HG03457 (cell line): ENCODE measurements at regions not wholly inside any gene's neighbourhood (a gene's known extent, or its start where the extent isn't known, plus 50 kb on each side); places are given as distances from the start of the nearest gene placed in this dataset.

ENCODE experiments used
- ATAC-seq: cut with Tn5 transposase; IDR thresholded peaks from one replicate; pipeline ENCODE4 v1.9.1; 2021; ENCODE audit warnings: moderate number of reproducible peaks; ENCODE audit not compliant: unreplicated experiment

DNA sequence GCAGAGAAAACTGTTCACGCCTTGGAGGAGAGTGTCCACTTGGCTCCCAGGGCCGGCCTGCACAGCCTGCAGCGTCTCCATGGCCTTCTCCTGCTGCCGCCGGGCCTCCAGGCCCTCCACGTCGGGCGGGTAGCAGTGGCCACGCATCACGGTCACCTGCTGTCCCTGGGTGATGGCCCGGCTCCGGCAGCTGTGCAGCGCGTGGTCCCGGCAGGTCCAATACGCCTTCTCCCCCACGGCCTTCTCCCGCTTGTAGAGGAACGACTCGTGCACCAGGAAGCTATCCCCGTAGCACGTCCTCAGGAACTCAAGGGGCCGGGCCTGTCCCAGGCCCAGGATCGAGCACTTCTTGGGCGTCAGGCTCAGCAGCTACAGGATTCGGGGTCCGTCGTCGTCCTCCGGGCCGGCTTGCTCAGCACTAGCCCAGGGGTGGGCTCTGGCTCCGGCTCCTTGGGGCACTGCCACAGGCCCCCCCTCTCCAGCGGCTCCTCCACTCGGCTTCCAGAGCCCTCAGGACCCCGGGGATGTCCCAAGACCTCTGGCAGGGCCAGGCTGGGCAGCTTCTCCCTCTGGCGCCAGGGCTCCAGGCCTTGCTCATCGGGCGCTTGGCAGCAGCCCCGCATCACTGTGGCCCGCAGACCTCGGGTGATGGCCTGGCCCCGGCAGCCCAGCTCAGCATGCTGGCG lies 83.6 kb upstream of the FXR1 start:
- ATAC-seq, result no peak

DNA sequence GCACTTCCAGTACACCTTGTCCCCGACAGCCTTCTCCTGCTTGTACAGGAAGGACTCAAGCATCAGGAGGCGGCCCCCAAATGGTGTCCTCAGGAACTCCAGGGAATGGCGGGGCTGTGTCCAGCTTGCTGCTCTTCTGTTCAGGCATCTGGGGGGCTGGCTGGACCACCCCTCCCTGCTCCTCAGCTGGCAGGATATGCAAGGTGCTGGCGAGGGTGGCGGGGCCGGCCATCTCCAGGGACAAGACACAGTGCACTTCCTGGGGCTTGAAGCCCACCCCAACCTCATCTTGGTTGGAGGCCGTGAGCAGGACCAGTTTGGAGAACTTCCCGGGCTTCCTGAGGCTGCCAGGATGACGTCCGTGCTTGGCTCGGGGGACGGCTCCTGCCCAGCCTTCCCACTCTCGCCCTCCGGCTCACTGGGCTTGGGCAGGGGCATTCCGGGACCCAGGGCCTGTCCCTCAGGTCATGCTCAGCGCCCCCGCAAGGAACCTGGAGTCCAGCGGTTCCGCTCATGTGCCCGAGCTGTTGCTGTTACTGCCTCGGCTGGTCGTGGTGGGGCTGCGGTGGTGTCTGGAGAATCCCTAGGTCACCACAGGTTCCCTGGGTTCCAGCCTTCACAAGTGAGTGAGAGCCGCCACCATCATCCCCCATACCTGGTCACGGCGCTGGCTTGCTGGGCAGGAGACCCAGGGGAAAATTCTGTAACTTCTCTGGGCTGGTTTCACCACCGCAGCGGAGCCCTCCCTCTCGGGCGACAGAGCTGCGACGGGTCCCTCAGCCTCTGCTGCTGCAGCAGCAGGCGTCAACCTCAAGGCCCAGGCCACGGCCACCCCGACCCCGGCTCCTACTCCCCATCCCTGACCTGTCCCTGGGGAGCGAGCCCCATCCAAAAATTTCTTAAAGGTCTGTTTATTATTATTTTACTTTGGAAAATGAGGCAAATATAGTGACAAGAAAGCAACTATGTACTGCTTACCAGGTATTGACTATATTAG lies 82.8 kb upstream of the FXR1 start:
- no peak for ATAC-seq

DNA sequence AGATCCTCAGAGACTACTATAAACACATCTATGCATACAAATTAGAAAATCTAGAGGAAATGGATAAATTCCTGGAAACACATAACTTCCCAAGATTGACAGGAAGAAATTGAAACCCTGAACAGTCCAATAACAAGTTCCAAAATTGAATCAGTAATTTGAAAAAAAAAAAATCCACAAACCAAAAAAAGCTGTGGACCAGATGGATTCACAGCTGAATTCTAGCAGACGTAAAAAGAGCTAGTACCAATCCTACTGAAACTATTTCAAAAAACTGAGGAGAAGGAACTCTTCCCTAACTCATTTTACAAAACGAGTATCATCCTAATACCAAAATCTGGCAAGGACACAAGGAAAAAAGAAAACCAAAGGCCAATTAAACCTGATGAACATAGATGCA lies 77.0 kb upstream of the FXR1 start:
- ATAC-seq, result no peak

DNA sequence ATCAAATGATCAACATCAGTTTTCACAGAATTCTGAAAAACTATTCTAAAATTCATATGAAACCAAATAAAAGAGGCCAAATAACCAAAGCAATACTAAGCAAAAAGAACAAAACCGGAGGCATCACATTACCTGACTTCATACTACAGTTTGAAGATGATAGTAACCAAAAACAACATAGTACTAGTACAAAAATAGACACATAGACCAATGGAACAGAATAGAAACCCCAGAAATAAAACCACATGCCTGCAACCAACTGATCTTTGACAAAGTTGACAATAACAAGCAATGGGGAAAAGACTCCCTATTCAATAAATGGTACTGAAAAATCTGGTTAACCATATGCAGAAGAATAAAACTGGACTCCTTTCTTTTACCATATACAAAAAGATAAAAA lies 75.7 kb upstream of the FXR1 start:
- no peak for ATAC-seq

DNA sequence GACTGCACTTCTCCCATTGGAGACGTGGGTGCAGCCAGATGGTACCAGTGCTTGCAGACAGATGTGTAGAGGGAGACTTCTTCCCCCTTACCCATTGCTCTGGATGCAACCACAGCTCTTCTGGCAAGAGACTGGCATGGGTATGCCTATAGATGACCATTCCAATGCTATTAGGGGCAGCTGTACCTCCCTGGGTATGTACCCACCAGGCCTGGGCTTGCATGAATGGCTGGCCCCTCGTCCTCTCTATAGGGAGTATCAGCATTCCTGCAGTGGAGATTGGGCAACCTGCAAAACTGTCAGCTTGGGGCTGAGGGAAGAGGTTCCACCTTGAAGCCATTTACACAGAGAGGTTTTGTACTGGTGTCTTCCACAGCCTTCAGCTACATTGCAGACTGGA lies 57.6 kb upstream of the FXR1 start:
- no peak for ATAC-seq

DNA sequence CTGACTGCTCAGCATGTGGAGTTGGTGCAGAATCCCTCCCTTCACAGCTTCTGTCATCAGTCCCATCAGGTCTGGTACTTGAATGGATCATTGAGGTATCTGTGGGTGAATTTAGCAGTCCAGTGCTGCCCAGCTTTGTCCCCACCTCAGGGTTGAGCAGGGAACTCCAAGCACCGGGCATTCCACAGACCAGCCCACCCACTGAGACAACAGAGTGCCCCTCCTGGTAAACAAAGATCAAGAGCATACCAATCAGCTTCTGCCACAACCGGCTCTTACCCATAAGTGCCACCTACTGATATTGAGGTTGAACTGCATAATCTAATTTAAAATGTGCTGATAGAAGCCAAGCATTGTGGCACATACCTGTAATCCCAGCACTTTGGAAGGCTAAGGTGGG lies 57.1 kb upstream of the FXR1 start:
- peak; percentile 63 for ATAC-seq

DNA sequence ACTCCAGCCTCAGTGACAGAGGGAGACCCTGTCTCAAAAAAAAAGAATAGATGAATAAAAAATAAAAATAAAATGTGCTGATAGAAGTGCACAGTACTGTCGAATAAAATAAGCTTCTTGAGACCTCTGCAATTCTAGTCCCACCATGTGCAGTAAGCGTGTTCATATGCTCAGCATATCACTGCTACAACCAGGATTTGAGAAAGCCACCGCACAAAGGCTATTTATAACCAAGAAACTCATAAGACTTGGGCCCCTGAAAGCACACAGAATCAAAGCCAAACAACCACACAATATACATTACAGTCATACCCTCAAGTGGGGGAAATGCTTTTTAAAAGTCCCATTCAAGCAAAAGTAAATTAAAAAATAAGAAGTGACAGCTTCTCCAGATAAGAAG lies 56.5 kb upstream of the FXR1 start:
- no peak for ATAC-seq

DNA sequence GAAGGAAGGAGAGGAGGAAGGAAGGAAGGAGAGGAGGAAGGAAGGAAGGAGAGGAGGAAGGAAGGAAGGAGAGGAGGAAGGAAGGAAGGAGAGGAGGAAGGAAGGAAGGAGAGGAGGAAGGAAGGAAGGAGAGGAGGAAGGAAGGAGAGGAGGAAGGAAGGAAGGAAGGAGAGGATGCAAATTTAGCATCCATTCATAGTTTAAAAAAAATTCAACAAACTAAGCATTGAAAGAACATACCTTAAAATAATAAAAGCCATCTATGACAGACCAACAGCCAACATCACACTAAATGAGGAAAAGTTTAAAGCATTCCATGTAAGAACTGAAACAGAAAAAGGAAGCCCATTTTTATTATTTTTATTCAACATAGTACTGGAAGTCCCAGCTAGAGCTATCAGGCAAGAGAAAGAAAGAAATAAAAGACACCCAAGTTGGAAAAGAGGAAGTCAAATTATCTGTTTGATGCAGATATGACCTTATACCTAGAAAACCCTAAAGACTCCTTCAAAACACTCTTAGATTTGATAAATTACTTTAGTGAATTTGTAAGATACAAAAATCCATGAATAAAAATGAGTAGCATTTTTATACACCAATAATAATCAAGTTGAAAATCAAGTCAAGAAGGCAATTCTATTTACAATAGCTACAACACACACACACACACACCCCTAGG lies 52.2 kb upstream of the FXR1 start:
- ATAC-seq, result no peak
